Panc1 (cell line): ENCODE measurements at regions not wholly inside any gene's neighbourhood (a gene's known extent, or its start where the extent isn't known, plus 50 kb on each side); places are given as distances from the start of the nearest gene placed in this dataset.

ENCODE experiments used
- ATAC-seq: fragments of 200-7000 bp; cut with Tn5 transposase; 2 replicates; pipeline ENCODE4 v1.9.1; 2020; ENCODE audit warnings: mild to moderate bottlenecking, moderate library complexity
- BruUV-seq: library from RNA; stranded (reverse); fragments of 400-500 nt; replicated peaks from 2 replicates; lab custom pipeline; 2021; lab: Mats Ljungman, UMichigan
- CTCF ChIA-PET: fragments of 300-600 bp; sonication (Branson Sonifier 250); formaldehyde crosslinking; loops from one replicate; lab custom pipeline; 2022; ENCODE audit warnings: antibody characterized with exemption; lab: Charles Lee
- POLR2A ChIA-PET: fragments of 300-600 bp; sonication (Branson Sonifier 250); formaldehyde crosslinking; loops from one replicate; lab custom pipeline; 2022; ENCODE audit warnings: antibody characterized with exemption; lab: Charles Lee
- DNase-seq: peaks from one replicate; pipeline ENCODE4 v3.0.0-alpha.2; 2010; ENCODE audit warnings: low read depth, low spot score
- H3K27ac ChIP-seq: 2 replicates; pipeline ENCODE4 v1.5.1; 2011; ENCODE audit warnings: mild to moderate bottlenecking, low read length, inconsistent platforms
- H3K27me3 ChIP-seq: fragments of 200-500 bp; sonication (Bioruptor generic); 2 replicates; pipeline ENCODE4 v1.6.0; 2014; ENCODE audit warnings: low read length, inconsistent platforms; ENCODE audit not compliant: control insufficient read depth, insufficient read depth
- H3K36me3 ChIP-seq: fragments of 200-500 bp; sonication (Bioruptor generic); 2 replicates; pipeline ENCODE4 v1.5.1; 2014; ENCODE audit warnings: inconsistent platforms, mild to moderate bottlenecking, low read length, moderate library complexity; ENCODE audit not compliant: control insufficient read depth, insufficient read depth
- H3K4me1 ChIP-seq: 2 replicates; pipeline ENCODE4 v1.5.1; 2011; ENCODE audit warnings: inconsistent platforms, mild to moderate bottlenecking, low read length, moderate library complexity; ENCODE audit not compliant: control insufficient read depth, insufficient read depth
- H3K4me3 ChIP-seq, 2 experiments: 2 replicates each; pipeline ENCODE4 v1.5.1; 2011 to 2012; ENCODE audit warnings: low read depth in 2 of 2, low read length in 2 of 2, mild to moderate bottlenecking in 2 of 2, inconsistent platforms in 1 of 2, moderate library complexity in 1 of 2
- H3K9me3 ChIP-seq: fragments of 200-500 bp; sonication (Bioruptor generic); 2 replicates; pipeline ENCODE4 v1.5.1; 2014; ENCODE audit warnings: low read depth, mild to moderate bottlenecking, inconsistent platforms, low read length, moderate library complexity; ENCODE audit not compliant: control insufficient read depth, insufficient read depth
- POLR2AphosphoS5 ChIP-seq: IDR thresholded peaks from 2 replicates; pipeline ENCODE4 v1.6.1; 2012; ENCODE audit warnings: mild to moderate bottlenecking, low read depth, low read length, moderate library complexity
- SIN3A ChIP-seq: IDR thresholded peaks from 2 replicates; pipeline ENCODE4 v1.6.1; 2012; ENCODE audit warnings: low read depth, mild to moderate bottlenecking, low read length, moderate library complexity, borderline replicate concordance; ENCODE audit not compliant: insufficient read depth
- TCF7L2 ChIP-seq: IDR thresholded peaks from 2 replicates; pipeline ENCODE4 v1.6.1; 2011; ENCODE audit warnings: mild to moderate bottlenecking, low read depth, low read length, inconsistent platforms
- in situ Hi-C: cut with HindIII; loops from 2 replicates; pipeline ENCODE4 v1.10.0; 2016; ENCODE audit warnings: low sequenced_read_pairs, low pct_unique_long_range_greater_than_20kb
- intact Hi-C: fragments of 100-400 bp; cut with micrococcal nuclease; formaldehyde crosslinking; loops from one replicate; pipeline ENCODE4 v1.10.0; 2022; ENCODE audit not compliant: unreplicated experiment
- TF ChIP-seq, protein P1 (sequence below), 2 experiments: IDR thresholded peaks; 2 replicates each; pipeline ENCODE4 v1.6.1; 2011 to 2012; ENCODE audit warnings: low read depth in 2 of 2, control low read depth in 1 of 2, low read length in 1 of 2, mild to moderate bottlenecking in 1 of 2, moderate library complexity in 1 of 2; ENCODE audit not compliant: insufficient read depth in 1 of 2
- TF ChIP-seq, protein P2 (sequence below): fragments of 450-650 bp; IDR thresholded peaks from 2 replicates; pipeline ENCODE4 v1.5.1; 2017; ENCODE audit warnings: mild to moderate bottlenecking

DNA sequence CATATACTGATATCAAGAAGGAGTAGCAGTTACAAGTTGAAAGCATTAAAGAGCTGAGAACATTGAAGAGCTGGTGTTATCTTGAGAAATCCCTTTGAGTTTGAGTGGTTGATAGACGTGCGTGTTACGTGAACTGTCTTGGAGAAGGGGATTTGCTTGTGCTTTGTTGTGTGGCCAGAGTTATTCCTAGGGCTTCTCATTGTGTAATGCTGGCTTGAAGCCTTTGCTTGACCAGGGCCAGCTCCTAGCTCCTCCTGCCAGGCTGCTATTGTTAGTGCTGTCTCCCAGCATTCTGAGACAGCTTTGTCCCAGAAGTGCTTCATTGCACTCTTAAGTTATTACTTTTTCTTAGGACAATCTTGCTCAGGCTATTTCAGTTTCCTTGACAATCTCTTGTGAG is 116.2 kb upstream of the KCNK2 start:
- no peaks in the 10 kb centered on the region for H3K4me1 ChIP-seq
- in situ Hi-C loops (no loop called here), intact Hi-C loops (no loop called here)
- H3K4me3 ChIP-seq, result no peak overlapping the region
- DNase-seq (no peak), ATAC-seq (no peak)
- BruUV-seq, result no TSS peak
- peaks cover 3% of the 10 kb centered on the region for H3K27me3 ChIP-seq
- no peaks in the 10 kb centered on the region for H3K36me3 ChIP-seq
- ChIA-PET CTCF (no interaction called here), POLR2A (no interaction called here)
- TF ChIP-seq, protein P1, sequence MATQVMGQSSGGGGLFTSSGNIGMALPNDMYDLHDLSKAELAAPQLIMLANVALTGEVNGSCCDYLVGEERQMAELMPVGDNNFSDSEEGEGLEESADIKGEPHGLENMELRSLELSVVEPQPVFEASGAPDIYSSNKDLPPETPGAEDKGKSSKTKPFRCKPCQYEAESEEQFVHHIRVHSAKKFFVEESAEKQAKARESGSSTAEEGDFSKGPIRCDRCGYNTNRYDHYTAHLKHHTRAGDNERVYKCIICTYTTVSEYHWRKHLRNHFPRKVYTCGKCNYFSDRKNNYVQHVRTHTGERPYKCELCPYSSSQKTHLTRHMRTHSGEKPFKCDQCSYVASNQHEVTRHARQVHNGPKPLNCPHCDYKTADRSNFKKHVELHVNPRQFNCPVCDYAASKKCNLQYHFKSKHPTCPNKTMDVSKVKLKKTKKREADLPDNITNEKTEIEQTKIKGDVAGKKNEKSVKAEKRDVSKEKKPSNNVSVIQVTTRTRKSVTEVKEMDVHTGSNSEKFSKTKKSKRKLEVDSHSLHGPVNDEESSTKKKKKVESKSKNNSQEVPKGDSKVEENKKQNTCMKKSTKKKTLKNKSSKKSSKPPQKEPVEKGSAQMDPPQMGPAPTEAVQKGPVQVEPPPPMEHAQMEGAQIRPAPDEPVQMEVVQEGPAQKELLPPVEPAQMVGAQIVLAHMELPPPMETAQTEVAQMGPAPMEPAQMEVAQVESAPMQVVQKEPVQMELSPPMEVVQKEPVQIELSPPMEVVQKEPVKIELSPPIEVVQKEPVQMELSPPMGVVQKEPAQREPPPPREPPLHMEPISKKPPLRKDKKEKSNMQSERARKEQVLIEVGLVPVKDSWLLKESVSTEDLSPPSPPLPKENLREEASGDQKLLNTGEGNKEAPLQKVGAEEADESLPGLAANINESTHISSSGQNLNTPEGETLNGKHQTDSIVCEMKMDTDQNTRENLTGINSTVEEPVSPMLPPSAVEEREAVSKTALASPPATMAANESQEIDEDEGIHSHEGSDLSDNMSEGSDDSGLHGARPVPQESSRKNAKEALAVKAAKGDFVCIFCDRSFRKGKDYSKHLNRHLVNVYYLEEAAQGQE (IDR thresholded peaks at IDR 0.05; ENCODE audit: insufficient read depth in 1 of 2, low read depth in 2 of 2, low read length in 1 of 2), result no peak
- TF ChIP-seq TCF7L2 (no peak), POLR2AphosphoS5 (no peak), SIN3A (no peak)
- TF ChIP-seq, protein P2, sequence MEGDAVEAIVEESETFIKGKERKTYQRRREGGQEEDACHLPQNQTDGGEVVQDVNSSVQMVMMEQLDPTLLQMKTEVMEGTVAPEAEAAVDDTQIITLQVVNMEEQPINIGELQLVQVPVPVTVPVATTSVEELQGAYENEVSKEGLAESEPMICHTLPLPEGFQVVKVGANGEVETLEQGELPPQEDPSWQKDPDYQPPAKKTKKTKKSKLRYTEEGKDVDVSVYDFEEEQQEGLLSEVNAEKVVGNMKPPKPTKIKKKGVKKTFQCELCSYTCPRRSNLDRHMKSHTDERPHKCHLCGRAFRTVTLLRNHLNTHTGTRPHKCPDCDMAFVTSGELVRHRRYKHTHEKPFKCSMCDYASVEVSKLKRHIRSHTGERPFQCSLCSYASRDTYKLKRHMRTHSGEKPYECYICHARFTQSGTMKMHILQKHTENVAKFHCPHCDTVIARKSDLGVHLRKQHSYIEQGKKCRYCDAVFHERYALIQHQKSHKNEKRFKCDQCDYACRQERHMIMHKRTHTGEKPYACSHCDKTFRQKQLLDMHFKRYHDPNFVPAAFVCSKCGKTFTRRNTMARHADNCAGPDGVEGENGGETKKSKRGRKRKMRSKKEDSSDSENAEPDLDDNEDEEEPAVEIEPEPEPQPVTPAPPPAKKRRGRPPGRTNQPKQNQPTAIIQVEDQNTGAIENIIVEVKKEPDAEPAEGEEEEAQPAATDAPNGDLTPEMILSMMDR, result no peak
- no peak overlapping the region for H3K27ac ChIP-seq
- H3K9me3 ChIP-seq, result no peaks in the 10 kb centered on the region

DNA sequence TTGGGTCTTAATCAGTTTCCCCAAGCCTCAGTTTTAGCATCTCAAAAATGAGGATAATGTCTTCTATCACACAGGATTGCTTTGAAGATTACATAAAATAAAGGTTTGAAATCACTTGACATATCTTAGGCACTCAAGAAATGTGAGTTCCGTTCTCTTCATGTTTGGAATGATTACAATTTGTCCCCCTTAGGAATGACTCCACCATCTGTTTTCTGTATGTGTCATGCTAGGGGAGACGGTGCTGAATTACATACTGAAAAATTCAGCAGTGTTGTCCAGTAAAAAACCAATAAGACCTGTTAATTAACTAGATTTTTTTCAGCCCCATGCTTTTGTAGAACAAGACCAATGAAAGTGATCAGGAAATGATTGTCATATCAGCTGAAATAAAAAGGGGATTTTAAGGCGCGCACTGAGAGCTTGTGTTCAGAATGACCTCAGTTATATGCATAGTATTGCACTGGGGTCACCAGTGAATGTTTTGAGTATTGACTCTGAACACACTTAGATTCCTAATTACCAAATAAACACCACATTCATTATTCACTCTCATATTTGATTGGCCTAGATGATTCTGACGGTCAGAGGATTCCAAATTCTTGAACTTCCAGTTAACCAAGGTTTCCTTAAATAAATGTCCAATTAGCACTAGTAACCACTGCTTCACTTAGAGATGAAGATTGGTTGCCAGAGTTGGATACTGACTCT is 114.5 kb upstream of the KCNK2 start:
- Histone ChIP-seq H3K9me3 (no peaks in the 10 kb centered on the region), H3K27ac (no peak overlapping the region), H3K27me3 (no peaks in the 10 kb centered on the region; the same call in 1 of the 2 replicates), H3K4me1 (no peaks in the 10 kb centered on the region), H3K36me3 (no peaks in the 10 kb centered on the region), H3K4me3 (no peak overlapping the region)
- intact Hi-C loops, result no loop called here
- BruUV-seq, result no TSS peak
- CTCF ChIA-PET, result interaction anchor here (0.6 kb wide), 1 partner anchor 144 kb away, joined by 3 read pairs; no protein-coding TSS in a partner anchor
- DNase-seq (no peak), ATAC-seq (no peak)
- in situ Hi-C loops, result no loop called here
- POLR2A ChIA-PET, result no interaction called here
- TF ChIP-seq POLR2AphosphoS5, result no peak
- TF ChIP-seq, protein P2, result no peak
- no peak for TF ChIP-seq SIN3A
- TF ChIP-seq, protein P1 (IDR thresholded peaks at IDR 0.05; ENCODE audit: insufficient read depth in 1 of 2, low read depth in 2 of 2, low read length in 1 of 2), result no peak
- no peak for TF ChIP-seq TCF7L2
